ENCODE measurements at regions not wholly inside any gene's neighbourhood (a gene's known extent, or its start where the extent isn't known, plus 50 kb on each side); places are given as distances from the start of the nearest gene placed in this dataset.

DNA sequence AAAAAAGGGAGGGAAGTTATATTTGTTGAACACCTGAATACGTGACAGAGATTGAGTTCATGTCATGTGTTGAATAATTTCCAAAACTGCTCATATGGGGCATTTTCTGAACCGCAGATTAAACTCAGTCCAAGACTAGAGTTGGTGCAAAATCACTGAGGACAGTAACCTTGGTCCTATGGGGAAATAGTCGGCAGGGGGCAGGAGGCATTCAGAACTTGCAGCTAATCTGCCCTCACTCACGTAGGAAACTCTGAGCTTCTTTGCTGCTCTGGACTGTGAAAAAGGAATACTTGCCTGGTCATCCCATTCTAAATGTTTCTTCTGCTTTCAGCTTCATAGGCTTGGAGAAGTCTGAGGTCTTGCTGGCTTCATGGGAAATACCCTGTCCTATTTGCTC is 228.3 kb upstream of the ZP4 start:
- DNase-seq (ENCODE audit: low read depth) = no peak

- DNase-seq (ENCODE audit: low read depth) = no peak
These were observed 225.1 kb upstream of the ZP4 start for GRCh38 chr1:238115852-238116251.

GRCh38 chr1:238112952-238113621 is 222.4 kb upstream of the ZP4 start:
- no peak for DNase-seq (ENCODE audit: low read depth)

GRCh38 chr1:238111516-238111915 is 220.8 kb upstream of the ZP4 start:
- no peak for DNase-seq (ENCODE audit: low read depth)

GRCh38 chr1:238111081-238111480 is 220.4 kb upstream of the ZP4 start:
- no peak for DNase-seq (ENCODE audit: low read depth)

- no peak for DNase-seq (ENCODE audit: low read depth)
These were observed 217.7 kb upstream of the ZP4 start for GRCh38 chr1:238108417-238108816.

DNA sequence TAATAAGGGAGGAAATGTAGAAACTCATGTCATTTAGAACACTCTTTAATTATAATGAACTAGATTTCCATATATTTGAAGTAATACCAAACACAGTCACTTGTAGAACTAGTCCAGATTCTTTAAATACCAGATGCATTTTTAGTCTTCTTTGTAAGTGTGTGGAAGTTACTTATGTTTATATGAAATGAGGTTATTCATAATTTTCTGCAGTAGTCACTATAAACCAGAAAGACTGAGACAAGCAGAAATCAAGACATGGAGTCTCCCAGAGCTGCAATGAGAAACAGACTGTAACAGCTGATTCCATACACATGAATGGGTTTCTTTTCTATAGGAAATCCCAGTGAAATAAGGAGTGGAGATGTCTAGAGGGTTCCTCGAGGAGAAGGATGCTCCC is 216.6 kb upstream of the ZP4 start:
- no peak for DNase-seq (ENCODE audit: low read depth)

GRCh38 chr1:238104752-238105151 is 214.0 kb upstream of the ZP4 start:
- no peak for DNase-seq (ENCODE audit: low read depth)

DNA sequence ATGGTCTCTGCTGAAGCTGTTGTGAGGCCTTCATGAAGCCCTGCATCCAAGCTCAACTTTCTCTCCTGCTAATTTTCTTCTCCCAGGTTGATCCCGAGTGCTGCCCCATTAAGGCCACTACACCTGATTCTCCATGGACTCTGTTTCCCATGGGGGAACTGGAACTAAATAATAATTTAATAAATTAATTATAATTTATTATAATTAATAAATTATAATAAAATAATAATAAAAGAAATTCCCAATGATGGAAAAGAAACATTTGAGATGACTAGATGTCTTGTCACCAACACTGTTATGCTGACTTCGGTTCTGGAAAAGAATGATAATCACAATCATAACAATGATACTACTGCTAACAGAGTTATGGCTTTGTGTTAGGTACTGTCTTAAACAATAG is 211.2 kb upstream of the ZP4 start:
- no peak for DNase-seq (ENCODE audit: low read depth)

- DNase-seq (ENCODE audit: low read depth) = peak; percentile 3
These were observed 209.1 kb upstream of the ZP4 start for GRCh38 chr1:238099871-238100270.

- no peak for DNase-seq (ENCODE audit: low read depth)
These were observed 198.9 kb upstream of the ZP4 start for GRCh38 chr1:238089615-238090014.

- DNase-seq (ENCODE audit: low read depth) = peak; percentile 45
These were observed 198.0 kb upstream of the ZP4 start for GRCh38 chr1:238088560-238089290.

GRCh38 chr1:238073991-238074390 is 183.3 kb upstream of the ZP4 start:
- no peak for DNase-seq (ENCODE audit: low read depth)

DNA sequence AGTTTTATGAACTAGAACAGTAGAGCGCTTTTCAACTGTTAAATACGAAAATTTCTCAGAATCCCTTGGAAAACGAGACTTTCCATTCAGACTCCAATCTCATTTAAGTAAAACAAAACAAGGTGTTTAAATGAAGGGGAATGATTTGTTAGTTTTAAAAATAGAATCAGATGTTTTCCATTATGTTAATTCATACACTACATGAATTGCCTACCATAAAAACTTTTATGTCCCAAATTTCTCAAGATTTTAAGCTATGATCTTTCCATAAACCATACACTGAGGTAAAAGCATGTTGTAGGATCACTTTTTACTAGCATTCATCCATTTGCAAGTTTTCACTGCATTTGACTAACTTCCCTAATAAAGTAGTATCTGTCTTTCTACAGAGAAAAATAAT is 180.3 kb upstream of the ZP4 start:
- no peak for DNase-seq (ENCODE audit: low read depth)

DNA sequence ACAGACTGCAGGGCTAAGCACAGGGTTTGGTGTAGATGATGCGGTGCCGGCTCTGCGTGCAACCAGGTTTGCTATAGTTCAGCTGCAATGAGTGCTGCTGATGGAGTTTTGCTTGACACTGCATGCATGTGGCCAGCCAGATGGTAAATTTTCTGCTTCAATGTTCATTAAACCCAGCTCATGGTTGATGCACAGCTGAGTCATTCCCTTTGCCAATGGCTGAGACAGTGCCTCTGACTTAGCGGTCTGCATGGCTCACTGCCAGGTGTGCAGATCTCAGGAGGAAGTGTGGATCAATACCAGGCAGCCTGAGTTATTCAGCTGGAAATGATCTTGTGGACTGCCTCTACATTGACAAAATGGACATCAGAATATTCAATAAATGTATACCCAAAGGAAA is 172.7 kb upstream of the ZP4 start:
- DNase-seq (ENCODE audit: low read depth) = peak; percentile 80

DNA sequence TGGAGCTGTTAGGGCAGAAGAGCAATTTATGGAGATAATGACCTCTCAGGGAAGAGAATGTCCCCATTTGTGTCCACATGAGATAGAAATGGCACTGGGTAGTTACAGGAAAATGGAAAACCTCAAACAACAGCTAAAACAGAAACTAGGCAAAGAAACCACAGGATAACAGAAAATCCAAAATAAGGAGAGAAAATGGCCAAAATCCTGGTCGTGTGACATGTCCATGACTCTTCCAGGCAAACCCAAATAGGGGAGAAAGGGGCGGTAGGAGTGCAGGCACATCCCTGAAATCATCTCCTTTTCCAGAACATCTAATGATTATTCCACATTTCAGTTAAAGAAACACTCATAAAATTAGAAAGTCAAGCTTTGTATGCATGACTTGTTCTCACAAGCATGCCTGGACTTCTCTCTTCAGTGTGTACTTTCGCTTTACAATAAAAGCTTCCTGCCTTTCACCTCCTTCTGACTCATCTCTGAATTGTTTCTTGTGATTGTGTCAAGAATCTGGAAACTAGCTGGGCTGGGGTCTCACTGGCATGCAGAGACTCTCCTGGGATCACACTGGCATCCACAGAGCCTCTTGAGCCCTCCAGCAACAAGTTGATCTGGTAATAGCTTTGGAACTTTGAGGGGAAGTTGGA is 171.4 kb upstream of the ZP4 start:
- peak; percentile 35 for DNase-seq (ENCODE audit: low read depth)

DNA sequence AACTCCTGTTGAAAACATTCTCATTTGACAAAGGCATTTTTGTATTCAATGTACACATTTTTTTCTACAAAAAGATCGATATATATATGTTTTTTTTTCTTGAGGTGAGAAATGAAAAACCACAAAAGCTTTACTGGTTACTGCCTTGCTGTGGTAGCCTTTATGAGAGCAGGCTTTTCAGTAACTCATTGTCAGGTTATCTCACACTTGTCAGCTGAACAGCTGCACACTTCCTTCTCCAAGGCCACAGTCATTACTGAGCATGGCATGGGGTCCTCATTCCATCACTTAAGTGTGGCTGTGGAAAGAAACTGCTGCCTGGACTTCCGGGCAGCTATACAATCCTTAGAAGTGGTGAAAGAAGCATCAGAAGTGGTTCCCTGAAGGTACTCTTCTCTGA is 169.3 kb upstream of the ZP4 start:
- no peak for DNase-seq (ENCODE audit: low read depth)

DNA sequence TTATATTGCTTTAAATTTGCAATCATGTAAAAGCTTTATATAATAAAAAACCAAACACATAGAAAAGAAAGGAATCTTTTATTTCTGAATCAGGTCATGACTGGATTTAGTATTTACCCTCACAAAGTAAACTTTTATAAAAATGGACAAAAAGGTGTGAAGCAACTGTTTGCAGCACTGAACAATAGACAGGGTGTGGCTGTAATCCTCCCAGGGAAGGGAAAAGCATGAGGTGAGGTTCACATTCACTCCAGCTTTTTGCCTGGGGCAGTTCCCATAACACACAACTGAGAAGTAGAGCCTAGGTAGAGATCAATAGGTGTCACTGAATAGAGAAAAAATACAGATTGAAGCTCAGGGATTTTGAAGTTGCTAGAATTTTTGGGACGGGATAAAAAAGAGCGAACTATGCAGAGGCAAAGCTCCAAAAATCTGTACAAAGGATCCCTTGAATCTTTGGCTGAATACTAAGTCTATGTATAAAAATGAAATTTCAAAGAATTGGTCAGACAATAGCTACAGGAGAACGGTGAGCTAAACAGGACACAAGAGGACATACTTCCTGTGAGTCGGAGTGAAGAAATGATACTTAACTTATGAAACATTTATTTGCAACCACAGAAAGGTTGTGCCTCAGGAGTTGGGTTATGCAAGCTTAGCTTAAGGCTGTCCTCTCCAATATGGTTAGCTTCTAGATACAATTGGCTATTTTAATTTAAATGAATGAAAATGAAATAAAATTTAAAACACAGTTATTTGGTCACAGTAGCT is 162.0 kb upstream of the ZP4 start:
- peak; percentile 2 for DNase-seq (ENCODE audit: low read depth)

DNA sequence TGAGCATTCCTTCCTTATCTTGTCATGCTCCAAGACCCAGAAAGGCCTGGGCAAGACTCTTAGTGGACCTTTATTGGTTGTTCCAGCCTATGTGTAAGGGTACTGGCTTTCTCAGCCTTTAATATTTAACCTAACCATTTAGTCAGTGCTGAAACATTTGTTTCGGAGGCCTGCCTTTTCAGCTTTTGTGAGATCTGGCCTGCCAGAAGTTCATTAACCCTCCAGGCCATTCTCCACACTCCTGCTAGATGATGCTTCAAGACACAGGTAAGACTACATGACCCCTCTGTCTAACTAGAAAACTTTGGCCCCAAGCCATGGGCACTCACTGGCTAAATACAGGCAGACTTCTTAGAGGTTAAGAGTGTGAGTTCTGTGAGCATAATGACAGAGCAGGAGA is 138.4 kb upstream of the ZP4 start:
- no peak for DNase-seq (ENCODE audit: low read depth)

GRCh38 chr1:238027366-238027765 is 136.6 kb upstream of the ZP4 start:
- no peak for DNase-seq (ENCODE audit: low read depth)

DNA sequence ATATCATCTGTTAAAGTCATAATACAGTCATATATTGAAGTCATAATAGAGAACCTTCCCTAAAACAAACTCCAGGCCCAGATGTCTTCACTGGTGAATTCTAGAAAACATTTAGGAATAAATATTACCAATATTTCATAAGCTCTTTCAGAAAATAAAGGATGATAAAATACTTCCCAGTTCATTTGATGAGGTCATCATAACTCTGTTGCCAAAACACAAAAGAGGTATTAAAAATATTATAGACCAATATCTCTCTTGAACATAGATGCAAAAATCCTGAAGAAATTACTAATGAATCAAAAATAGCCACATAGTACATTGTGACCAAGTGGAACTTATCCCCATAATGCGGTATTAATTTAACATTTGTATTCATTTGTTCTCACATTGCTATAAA is 132.4 kb upstream of the ZP4 start:
- DNase-seq (ENCODE audit: low read depth) = no peak

DNA sequence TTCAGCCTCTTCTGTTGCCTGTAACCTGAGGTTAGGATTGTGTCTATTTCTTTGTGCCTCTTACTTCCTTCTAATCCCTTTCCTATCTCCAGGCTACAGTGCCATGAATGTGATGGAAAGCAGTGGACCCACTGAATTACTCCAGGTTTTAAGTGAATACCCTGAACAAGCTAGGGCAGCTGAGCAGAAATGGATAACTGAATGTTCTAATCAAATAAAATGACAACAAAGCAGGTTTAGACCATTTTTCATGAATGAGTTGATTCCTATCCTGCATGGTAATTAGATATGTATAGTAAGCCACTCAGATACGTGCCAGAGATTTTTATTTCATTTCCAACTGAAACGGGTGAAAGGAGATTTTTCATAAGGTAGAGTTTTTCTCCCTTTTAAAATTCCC is 127.5 kb upstream of the ZP4 start:
- no peak for DNase-seq (ENCODE audit: low read depth)
